ENCODE measurements at regions not wholly inside any gene's neighbourhood (a gene's known extent, or its start where the extent isn't known, plus 50 kb on each side); places are given as distances from the start of the nearest gene placed in this dataset.

GRCh38 chr18:10052871-10053270, 139.1 kb downstream of the VAPA start:
- peaks cover 10 to 42% of the 10 kb centered on the region in 2 donors for H3K4me1 ChIP-seq
- H3K9me3 ChIP-seq = no peaks in the 10 kb centered on the region
- H3K27me3 ChIP-seq = no peaks in the 10 kb centered on the region
- TF ChIP-seq, protein P1, sequence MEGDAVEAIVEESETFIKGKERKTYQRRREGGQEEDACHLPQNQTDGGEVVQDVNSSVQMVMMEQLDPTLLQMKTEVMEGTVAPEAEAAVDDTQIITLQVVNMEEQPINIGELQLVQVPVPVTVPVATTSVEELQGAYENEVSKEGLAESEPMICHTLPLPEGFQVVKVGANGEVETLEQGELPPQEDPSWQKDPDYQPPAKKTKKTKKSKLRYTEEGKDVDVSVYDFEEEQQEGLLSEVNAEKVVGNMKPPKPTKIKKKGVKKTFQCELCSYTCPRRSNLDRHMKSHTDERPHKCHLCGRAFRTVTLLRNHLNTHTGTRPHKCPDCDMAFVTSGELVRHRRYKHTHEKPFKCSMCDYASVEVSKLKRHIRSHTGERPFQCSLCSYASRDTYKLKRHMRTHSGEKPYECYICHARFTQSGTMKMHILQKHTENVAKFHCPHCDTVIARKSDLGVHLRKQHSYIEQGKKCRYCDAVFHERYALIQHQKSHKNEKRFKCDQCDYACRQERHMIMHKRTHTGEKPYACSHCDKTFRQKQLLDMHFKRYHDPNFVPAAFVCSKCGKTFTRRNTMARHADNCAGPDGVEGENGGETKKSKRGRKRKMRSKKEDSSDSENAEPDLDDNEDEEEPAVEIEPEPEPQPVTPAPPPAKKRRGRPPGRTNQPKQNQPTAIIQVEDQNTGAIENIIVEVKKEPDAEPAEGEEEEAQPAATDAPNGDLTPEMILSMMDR (IDR thresholded peaks at IDR 0.05) = no peak
- intact Hi-C loops (cut with DNase I) = no loop called here
- no peak for ATAC-seq
- no peaks in the 10 kb centered on the region for H3K36me3 ChIP-seq
- no peak overlapping the region for H3K4me3 ChIP-seq
- H3K27ac ChIP-seq = no peak overlapping the region
- no peak for DNase-seq

- peaks cover 18 to 52% of the 10 kb centered on the region in 2 donors for H3K4me1 ChIP-seq
- no peaks in the 10 kb centered on the region for H3K36me3 ChIP-seq
- DNase-seq (no peak), ATAC-seq (no peak)
- H3K4me3 ChIP-seq = no peak overlapping the region
- TF ChIP-seq, protein P1 (IDR thresholded peaks at IDR 0.05) = no peak
- H3K27me3 ChIP-seq = no peaks in the 10 kb centered on the region
- no peaks in the 10 kb centered on the region for H3K9me3 ChIP-seq
- peak overlapping the region in 1 of 2 donors; percentile 45 for H3K27ac ChIP-seq
- intact Hi-C loops (cut with DNase I) = no loop called here
Observed at GRCh38 chr18:10053861-10054260, 140.0 kb downstream of the VAPA start.

- H3K4me1 ChIP-seq = peaks cover 20 to 57% of the 10 kb centered on the region in 2 donors
- ATAC-seq = no peak
- no peaks in the 10 kb centered on the region for H3K27me3 ChIP-seq
- DNase-seq = no peak
- H3K4me3 ChIP-seq = no peak overlapping the region
- H3K27ac ChIP-seq = peak overlapping the region in 1 of 2 donors; percentile 45
- TF ChIP-seq, protein P1 (IDR thresholded peaks at IDR 0.05) = no peak
- H3K9me3 ChIP-seq = no peaks in the 10 kb centered on the region
- H3K36me3 ChIP-seq = no peaks in the 10 kb centered on the region
- intact Hi-C loops (cut with DNase I) = no loop called here
Observed at GRCh38 chr18:10054366-10054765, 140.6 kb downstream of the VAPA start.

DNA sequence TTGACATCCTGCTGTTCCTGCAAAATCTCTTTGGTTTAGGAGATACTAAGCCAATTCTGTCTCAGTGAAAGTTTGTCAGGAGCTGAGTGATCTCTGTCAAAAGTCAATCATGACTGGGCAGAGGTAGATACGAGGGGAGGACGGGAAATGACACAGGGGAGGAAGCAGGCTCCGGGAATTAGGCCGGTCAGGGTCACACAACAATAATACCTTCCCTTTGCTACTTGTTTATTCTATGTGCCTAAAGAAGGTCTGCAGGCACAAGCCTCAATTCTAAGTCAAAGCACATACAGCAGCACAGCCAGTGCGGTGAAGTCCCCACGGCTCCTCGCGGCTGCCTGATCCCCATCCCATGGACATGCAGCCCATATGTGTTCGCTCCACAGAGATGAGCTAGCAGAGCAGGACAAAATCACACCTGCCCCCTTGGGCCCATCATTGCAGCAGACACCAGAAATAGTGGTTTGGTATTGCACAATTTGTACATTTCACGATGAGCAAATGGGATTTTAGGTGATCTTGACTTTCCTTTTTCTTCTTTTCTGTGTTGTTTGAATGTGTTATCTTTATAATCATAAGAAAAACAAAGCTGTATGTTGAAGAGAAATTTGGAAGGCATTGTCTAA, 141.4 kb downstream of the VAPA start:
- Histone ChIP-seq H3K9me3 (no peaks in the 10 kb centered on the region), H3K4me3 (no peak overlapping the region), H3K36me3 (no peaks in the 10 kb centered on the region), H3K27me3 (no peaks in the 10 kb centered on the region), H3K27ac (peak overlapping the region in 1 of 2 donors; percentile 45), H3K4me1 (peaks cover 20 to 66% of the 10 kb centered on the region in 2 donors)
- DNase-seq (no peak), ATAC-seq (no peak)
- intact Hi-C loops (cut with DNase I) = no loop called here
- TF ChIP-seq, protein P1 (IDR thresholded peaks at IDR 0.05) = no peak

- TF ChIP-seq, protein P1 (IDR thresholded peaks at IDR 0.05) = no peak
- ATAC-seq (no peak), DNase-seq (no peak)
- intact Hi-C loops (cut with DNase I) = no loop called here
- Histone ChIP-seq H3K4me3 (no peak overlapping the region), H3K9me3 (no peaks in the 10 kb centered on the region), H3K4me1 (peaks cover 20 to 73% of the 10 kb centered on the region in 2 donors), H3K36me3 (no peaks in the 10 kb centered on the region), H3K27ac (no peak overlapping the region), H3K27me3 (no peaks in the 10 kb centered on the region)
Observed at GRCh38 chr18:10056506-10056905, 142.7 kb downstream of the VAPA start.
